CD14-positive monocyte (primary cell): ENCODE measurements at regions not wholly inside any gene's neighbourhood (a gene's known extent, or its start where the extent isn't known, plus 50 kb on each side); places are given as distances from the start of the nearest gene placed in this dataset.

Experiments
- DNase-seq, 3 donors: peaks; one replicate each; pipeline ENCODE4 v3.0.0-alpha.2; 2011 to 2022
- H2AFZ ChIP-seq: 2 replicates; pipeline ENCODE4 v1.6.0; 2012; ENCODE audit warnings: mild to moderate bottlenecking, low read depth, low read length, inconsistent platforms; ENCODE audit not compliant: insufficient read depth, poor library complexity, severe bottlenecking
- H3K27ac ChIP-seq, 2 donors: 1 replicate in 1 of 2; 2 replicates in 1 of 2; pipeline ENCODE4 v1.5.1; 2012 to 2013; ENCODE audit warnings: low read length in 2 of 2, control low read depth in 1 of 2, inconsistent platforms in 1 of 2, low read depth in 1 of 2, mild to moderate bottlenecking in 1 of 2
- H3K27me3 ChIP-seq, 2 donors: one replicate each; pipeline versions ENCODE4 v1.6.0 to v1.6.1; 2011 to 2013; ENCODE audit warnings: low read length in 2 of 2; ENCODE audit not compliant: control insufficient read depth in 2 of 2, insufficient read depth in 2 of 2
- H3K36me3 ChIP-seq, 2 donors: replicated peaks in 1 of 2; 1 replicate in 1 of 2; 2 replicates in 1 of 2; pipeline versions ENCODE4 v1.5.1 to v1.6.1; 2012 to 2013; ENCODE audit warnings: low read length in 2 of 2, control low read depth in 1 of 2, inconsistent platforms in 1 of 2, mild to moderate bottlenecking in 1 of 2; ENCODE audit not compliant: insufficient read depth in 2 of 2, control insufficient read depth in 1 of 2
- H3K4me1 ChIP-seq, 2 donors: 1 replicate in 1 of 2; 2 replicates in 1 of 2; pipeline versions ENCODE4 v1.5.1 to v1.6.1; 2012 to 2013; ENCODE audit warnings: low read length in 2 of 2, control low read depth in 1 of 2, inconsistent platforms in 1 of 2, mild to moderate bottlenecking in 1 of 2, moderate library complexity in 1 of 2; ENCODE audit not compliant: insufficient read depth in 2 of 2, control insufficient read depth in 1 of 2
- H3K4me2 ChIP-seq: replicated peaks from 2 replicates; pipeline ENCODE3; 2012; ENCODE audit warnings: low read length, moderate library complexity, mild to moderate bottlenecking; ENCODE audit not compliant: poor library complexity, severe bottlenecking; ENCODE audit errors: extremely low read depth
- H3K4me3 ChIP-seq, 3 experiments: fragments of 200-600 bp in 1 of 3; sonication (generic) in 1 of 3; replicated peaks in 1 of 3; 1 replicate in 2 of 3; 2 replicates in 1 of 3; pipeline ENCODE4 v1.5.1; 2011 to 2013; ENCODE audit warnings: low read length in 3 of 3, mild to moderate bottlenecking in 3 of 3, control low read depth in 2 of 3, low read depth in 2 of 3, inconsistent platforms in 1 of 3, moderate library complexity in 1 of 3
- H3K79me2 ChIP-seq: 2 replicates; pipeline ENCODE4 v1.6.0; 2012; ENCODE audit warnings: mild to moderate bottlenecking, control low read depth, inconsistent platforms, low read length, moderate library complexity; ENCODE audit not compliant: insufficient read depth
- H3K9ac ChIP-seq: 2 replicates; pipeline ENCODE4 v1.6.0; 2017; ENCODE audit warnings: low read length, mild to moderate bottlenecking; ENCODE audit not compliant: insufficient read depth, poor library complexity, severe bottlenecking
- H3K9me3 ChIP-seq, 2 donors: replicated peaks in 1 of 2; 1 replicate in 1 of 2; 2 replicates in 1 of 2; pipeline versions ENCODE4 v1.5.1 to v1.6.1; 2012 to 2013; ENCODE audit warnings: low read length in 2 of 2, control low read depth in 1 of 2; ENCODE audit not compliant: control insufficient read depth in 1 of 2, insufficient read depth in 1 of 2
- H4K20me1 ChIP-seq: 2 replicates; pipeline ENCODE4 v1.6.0; 2012; ENCODE audit warnings: mild to moderate bottlenecking, low read length, control low read depth, moderate library complexity; ENCODE audit not compliant: insufficient read depth
- H3K27ac Mint-ChIP-seq, 7 donors: one replicate each; pipeline ENCODE4 v1.8.0; 2020; ENCODE audit warnings: mild to moderate bottlenecking in 7 of 7, mixed read lengths in 7 of 7, moderate library complexity in 6 of 7, inconsistent platforms in 2 of 7
- H3K27me3 Mint-ChIP-seq, 3 donors: one replicate each; pipeline ENCODE4 v1.8.0; 2021 to 2022; ENCODE audit warnings: low read depth in 3 of 3, mild to moderate bottlenecking in 3 of 3, mixed read lengths in 3 of 3, moderate library complexity in 3 of 3, inconsistent platforms in 1 of 3
- H3K36me3 Mint-ChIP-seq, 2 donors: one replicate each; pipeline ENCODE4 v1.8.0; 2020; ENCODE audit warnings: mixed read lengths in 2 of 2, inconsistent platforms in 1 of 2, mild to moderate bottlenecking in 1 of 2
- H3K4me1 Mint-ChIP-seq: one replicate; pipeline ENCODE4 v1.8.0; 2020; ENCODE audit warnings: mild to moderate bottlenecking, mixed read lengths
- H3K4me3 Mint-ChIP-seq, 2 donors: one replicate each; pipeline ENCODE4 v1.8.0; 2020; ENCODE audit warnings: mild to moderate bottlenecking in 2 of 2, mixed read lengths in 2 of 2, moderate library complexity in 1 of 2
- H3K9me3 Mint-ChIP-seq, 7 donors: one replicate each; pipeline ENCODE4 v1.8.0; 2020 to 2022; ENCODE audit warnings: mixed read lengths in 7 of 7, mild to moderate bottlenecking in 6 of 7, moderate library complexity in 6 of 7, inconsistent platforms in 2 of 7
- CTCF ChIP-seq: fragments of 200-600 bp; IDR thresholded peaks from one replicate; pipeline ENCODE4 v1.8.0; 2022; ENCODE audit warnings: antibody characterized with exemption, mild to moderate bottlenecking
- WGBS: methylation state at CpG from one replicate; pipeline ENCODE4 v1.1.5; 2013; ENCODE audit warnings: missing lambda C conversion rate; ENCODE audit not compliant: insufficient coverage; 5-methylcytosine and 5-hydroxymethylcytosine counted together
- intact Hi-C, 2 donors: fragments of 100-400 bp; cut with micrococcal nuclease; formaldehyde crosslinking; loops; one replicate each; pipeline versions ENCODE4 v1.15.0 to v1.15.1; 2023

- no peaks in the 10 kb centered on the region for H4K20me1 ChIP-seq
- intact Hi-C loops: no loop called here
These were observed 84.1 kb upstream of the ZNF800 start for GRCh38 chr7:127476618-127477017.

GRCh38 chr7:127474457-127474856 lies 81.9 kb upstream of the ZNF800 start:
- Histone ChIP-seq H3K9ac (no peak overlapping the region), H3K27ac (no peak overlapping the region), H2AFZ (no peak overlapping the region), H3K9me3 (no peaks in the 10 kb centered on the region), H3K4me1 (no peaks in the 10 kb centered on the region), H3K4me2 (no peak overlapping the region), H3K36me3 (no peaks in the 10 kb centered on the region), H3K27me3 (no peaks in the 10 kb centered on the region), H4K20me1 (no peaks in the 10 kb centered on the region), H3K4me3 (no peak overlapping the region), H3K79me2 (no peaks in the 10 kb centered on the region)
- Mint-ChIP-seq H3K27ac (no peak overlapping the region), H3K4me1 (no peaks in the 10 kb centered on the region), H3K4me3 (no peak overlapping the region), H3K27me3 (peaks cover 14 to 18% (median 16%) of the 10 kb centered on the region in 3 donors), H3K9me3 (peaks cover 0 to 3% (median 0%) of the 10 kb centered on the region in 7 donors), H3K36me3 (no peaks in the 10 kb centered on the region)
- TF ChIP-seq CTCF: no peak
- intact Hi-C loops: no loop called here
- no peak for DNase-seq

More at GRCh38 chr7:127476618-127477017, 84.1 kb upstream of the ZNF800 start:
- H3K4me2 ChIP-seq: no peak overlapping the region
- Mint-ChIP-seq H3K4me3 (no peak overlapping the region), H3K27ac (no peak overlapping the region), H3K27me3 (peaks cover 13 to 26% (median 19%) of the 10 kb centered on the region in 3 donors), H3K9me3 (peaks cover 0 to 3% (median 0%) of the 10 kb centered on the region in 7 donors), H3K36me3 (no peaks in the 10 kb centered on the region), H3K4me1 (no peaks in the 10 kb centered on the region)
- no peak for TF ChIP-seq CTCF
- H3K4me3 ChIP-seq: no peak overlapping the region
- H3K36me3 ChIP-seq: no peaks in the 10 kb centered on the region
- H3K9ac ChIP-seq: no peak overlapping the region
- no peaks in the 10 kb centered on the region for H3K9me3 ChIP-seq
- no CpG with 5 or more reads among the region's 1 CpG for WGBS
- H3K27me3 ChIP-seq: no peaks in the 10 kb centered on the region
- H3K79me2 ChIP-seq: no peaks in the 10 kb centered on the region
- H2AFZ ChIP-seq: no peak overlapping the region
- DNase-seq: no peak
- no peaks in the 10 kb centered on the region for H3K4me1 ChIP-seq
- H3K27ac ChIP-seq: no peak overlapping the region
